ENCODE measurements at regions not wholly inside any gene's neighbourhood (a gene's known extent, or its start where the extent isn't known, plus 50 kb on each side); places are given as distances from the start of the nearest gene placed in this dataset.

DNA sequence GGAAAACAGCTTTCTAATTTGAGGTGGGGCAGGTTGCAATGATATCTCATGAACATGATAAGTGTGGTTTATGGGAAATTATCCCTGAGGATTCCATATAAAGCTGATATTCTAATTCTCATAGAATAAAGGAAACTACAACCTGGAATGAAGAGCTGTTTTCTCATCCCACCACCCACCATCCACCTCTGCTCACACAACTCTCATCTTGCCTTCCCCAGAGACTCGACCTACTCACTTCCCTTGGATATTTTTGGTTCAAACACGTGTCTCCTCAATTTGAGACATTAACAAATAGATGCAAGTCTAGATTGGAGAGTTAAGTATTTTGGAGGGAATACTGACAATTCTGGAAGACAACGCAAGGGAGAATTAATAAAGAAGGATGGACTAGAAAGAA, 490.9 kb downstream of the TMEM182 start:
- no peak for TF ChIP-seq CTCF (IDR thresholded peaks at IDR 0.05; ENCODE audit: unreplicated experiment)

GRCh38 chr2:103254611-103255010, 492.8 kb downstream of the TMEM182 start:
- Mint-ChIP-seq H3K27me3 (ENCODE audit: unreplicated experiment) (peaks cover 2% of the 10 kb centered on the region), H3K27ac (ENCODE audit: unreplicated experiment) (no peak overlapping the region), H3K4me1 (ENCODE audit: unreplicated experiment) (no peaks in the 10 kb centered on the region), H3K36me3 (ENCODE audit: low read depth, unreplicated experiment) (no peaks in the 10 kb centered on the region), H3K4me3 (ENCODE audit: unreplicated experiment) (no peak overlapping the region), H3K9me3 (ENCODE audit: unreplicated experiment) (no peaks in the 10 kb centered on the region)
- TF ChIP-seq CTCF (IDR thresholded peaks at IDR 0.05; ENCODE audit: unreplicated experiment), result no peak
- no peak for DNase-seq (ENCODE audit: low spot score)

More for the DNA sequence above, 490.9 kb downstream of the TMEM182 start:
- Mint-ChIP-seq H3K4me3 (ENCODE audit: unreplicated experiment) (no peak overlapping the region), H3K27ac (ENCODE audit: unreplicated experiment) (no peak overlapping the region), H3K4me1 (ENCODE audit: unreplicated experiment) (no peaks in the 10 kb centered on the region), H3K27me3 (ENCODE audit: unreplicated experiment) (peaks cover 2% of the 10 kb centered on the region), H3K36me3 (ENCODE audit: low read depth, unreplicated experiment) (no peaks in the 10 kb centered on the region), H3K9me3 (ENCODE audit: unreplicated experiment) (no peaks in the 10 kb centered on the region)
- DNase-seq (ENCODE audit: low spot score), result no peak

GRCh38 chr2:103264058-103264768, 502.4 kb downstream of the TMEM182 start:
- Mint-ChIP-seq H3K27ac (ENCODE audit: unreplicated experiment) (no peak overlapping the region), H3K27me3 (ENCODE audit: unreplicated experiment) (no peaks in the 10 kb centered on the region), H3K4me1 (ENCODE audit: unreplicated experiment) (no peaks in the 10 kb centered on the region), H3K4me3 (ENCODE audit: unreplicated experiment) (no peak overlapping the region), H3K9me3 (ENCODE audit: unreplicated experiment) (no peaks in the 10 kb centered on the region), H3K36me3 (ENCODE audit: low read depth, unreplicated experiment) (peaks cover 5% of the 10 kb centered on the region)
- no peak for DNase-seq (ENCODE audit: low spot score)
- TF ChIP-seq CTCF (IDR thresholded peaks at IDR 0.05; ENCODE audit: unreplicated experiment), result no peak

DNA sequence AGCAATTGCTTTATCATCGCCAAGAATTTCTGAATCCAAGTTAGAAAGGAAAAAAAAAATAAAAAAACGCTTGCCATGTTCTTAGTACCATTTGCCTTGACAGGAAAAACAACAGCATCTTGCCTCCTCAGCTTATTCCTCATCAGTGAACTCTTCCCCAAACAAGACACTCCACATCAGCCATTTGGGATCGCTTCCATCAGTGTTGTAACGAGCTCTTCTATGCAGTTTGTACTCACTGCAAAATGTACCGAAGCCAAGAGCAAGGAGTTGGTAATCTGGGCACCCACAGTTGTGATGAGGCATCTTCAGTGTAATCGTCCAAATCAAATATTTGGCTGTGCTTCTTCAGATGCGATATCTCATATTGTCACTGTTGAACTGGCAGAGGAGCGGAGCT, 503.7 kb downstream of the TMEM182 start:
- no peak for TF ChIP-seq CTCF (IDR thresholded peaks at IDR 0.05; ENCODE audit: unreplicated experiment)
- Mint-ChIP-seq H3K4me3 (ENCODE audit: unreplicated experiment) (no peak overlapping the region), H3K4me1 (ENCODE audit: unreplicated experiment) (no peaks in the 10 kb centered on the region), H3K27ac (ENCODE audit: unreplicated experiment) (no peak overlapping the region), H3K36me3 (ENCODE audit: low read depth, unreplicated experiment) (peaks cover 5% of the 10 kb centered on the region), H3K9me3 (ENCODE audit: unreplicated experiment) (no peaks in the 10 kb centered on the region), H3K27me3 (ENCODE audit: unreplicated experiment) (no peaks in the 10 kb centered on the region)
- no peak for DNase-seq (ENCODE audit: low spot score)

DNA sequence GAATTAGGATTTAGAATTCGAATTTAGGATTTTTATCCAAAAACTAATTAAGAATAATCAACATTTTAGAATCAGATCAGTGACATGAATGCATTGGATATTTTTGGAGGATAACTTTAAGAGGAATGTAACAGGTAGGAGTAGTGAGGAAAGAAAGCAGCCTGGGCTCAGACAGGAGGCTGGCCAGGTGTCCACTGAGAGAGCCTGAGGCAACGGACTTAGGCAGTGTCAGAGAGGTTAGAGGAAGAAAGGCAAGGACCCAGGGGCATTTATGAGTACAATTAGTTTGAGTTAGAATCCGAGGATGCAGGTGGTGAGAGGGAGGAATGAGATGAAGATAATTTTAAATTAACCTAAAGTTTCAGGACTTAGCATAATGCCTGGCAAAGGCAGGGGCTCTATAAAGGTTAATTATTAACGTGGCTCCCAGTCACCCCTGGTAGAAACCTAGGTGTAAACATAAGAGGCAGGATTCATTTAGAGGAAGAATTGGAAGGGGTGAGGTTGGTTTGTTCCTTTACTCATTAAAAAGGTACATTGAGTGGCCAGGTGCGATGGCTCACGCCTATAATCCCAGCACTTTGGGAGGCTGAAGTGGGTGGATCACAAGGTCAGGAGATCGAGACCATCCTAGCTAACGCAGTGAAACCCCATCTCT, 507.1 kb downstream of the TMEM182 start:
- H3K27ac Mint-ChIP-seq (ENCODE audit: unreplicated experiment), result no peak overlapping the region
- H3K4me3 Mint-ChIP-seq (ENCODE audit: unreplicated experiment), result no peak overlapping the region
- H3K36me3 Mint-ChIP-seq (ENCODE audit: low read depth, unreplicated experiment), result peaks cover 5% of the 10 kb centered on the region
- H3K9me3 Mint-ChIP-seq (ENCODE audit: unreplicated experiment), result no peaks in the 10 kb centered on the region
- DNase-seq (ENCODE audit: low spot score), result no peak
- TF ChIP-seq CTCF (IDR thresholded peaks at IDR 0.05; ENCODE audit: unreplicated experiment), result no peak
- no peaks in the 10 kb centered on the region for H3K4me1 Mint-ChIP-seq (ENCODE audit: unreplicated experiment)
- H3K27me3 Mint-ChIP-seq (ENCODE audit: unreplicated experiment), result no peaks in the 10 kb centered on the region
